ENCODE measurements at regions not wholly inside any gene's neighbourhood (a gene's known extent, or its start where the extent isn't known, plus 50 kb on each side); places are given as distances from the start of the nearest gene placed in this dataset.

GRCh38 chr20:4413314-4414049 is 164.4 kb upstream of the ADRA1D start:
- WGBS, 2 experiments (ENCODE audit: extremely low coverage in 1 of 2, insufficient coverage in 1 of 2, insufficient read length in 1 of 2, insufficient replicate concordance in 2 of 2, low coverage in 1 of 2, low lambda C conversion rate in 2 of 2, missing lambda C conversion rate in 1 of 2), result 85% methylated on average over 8 of the region's 8 CpGs; no CpG with 5 or more reads in 1 of the 2 experiments
- FAIRE-seq (no peak), DNase-seq (ENCODE audit: low read depth in 1 of 2, low spot score in 2 of 2) (no peak)
- no peak overlapping the region for H4K5ac ChIP-seq (ENCODE audit: insufficient read length, low read depth, low read length)
- H2AK5ac ChIP-seq (ENCODE audit: low read depth, low read length), result no peak overlapping the region
- no peak overlapping the region for H3K4me2 ChIP-seq (ENCODE audit: insufficient read depth in 1 of 2, low read depth in 2 of 2, low read length in 2 of 2)
- no peak overlapping the region for H3K14ac ChIP-seq (ENCODE audit: insufficient read length)
- no peak overlapping the region for H2BK12ac ChIP-seq (ENCODE audit: low read depth, low read length)
- no peaks in the 10 kb centered on the region for H3K27me3 ChIP-seq (replicated peaks in 1 of 4; ENCODE audit: control insufficient read depth in 3 of 4, extremely low read depth in 1 of 4, insufficient read depth in 3 of 4, low read length in 3 of 4)
- no peak overlapping the region for H2BK15ac ChIP-seq (ENCODE audit: low read length)
- H3K56ac ChIP-seq (replicated peaks; ENCODE audit: insufficient read length, low read depth, low read length), result no peak overlapping the region
- no peak overlapping the region for H3K23ac ChIP-seq (ENCODE audit: insufficient read length)
- ChIA-PET POLR2A (ENCODE audit: partially characterized antibody) (no interaction called here), CTCF (ENCODE audit: partially characterized antibody) (interaction anchor here (0.6 to 1.8 kb wide), 5 partner anchors 8 to 198 kb away, joined by 3 to 4 read pairs (median 3); no protein-coding TSS in a partner anchor)
- H3K4me1 ChIP-seq (replicated peaks in 1 of 4; ENCODE audit: control insufficient read depth in 3 of 4, insufficient read depth in 4 of 4, low read length in 3 of 4), result no peaks in the 10 kb centered on the region
- no peaks in the 10 kb centered on the region for H4K20me1 ChIP-seq (replicated peaks in 1 of 2; ENCODE audit: control insufficient read depth in 1 of 2, insufficient read depth in 2 of 2, low read length in 2 of 2)
- no peak overlapping the region for H3K27ac ChIP-seq (ENCODE audit: low read depth, low read length)
- no peak overlapping the region for H2AFZ ChIP-seq (ENCODE audit: low read length)
- no peak for TF ChIP-seq FOSL1 (IDR thresholded peaks at IDR 0.05; ENCODE audit: insufficient read depth, low read depth, low read length)
- TF ChIP-seq TAF7 (optimal IDR thresholded peaks at IDR 0.05; ENCODE audit: borderline replicate concordance, low read depth, low read length), result no peak
- no peak for TF ChIP-seq SRF (IDR thresholded peaks at IDR 0.05; ENCODE audit: low read depth, low read length)
- TF ChIP-seq NANOG (IDR thresholded peaks at IDR 0.05; ENCODE audit: insufficient read depth, low read depth, low read length, poor library complexity, severe bottlenecking), result no peak
- TF ChIP-seq POLR2A (IDR thresholded peaks at IDR 0.05; ENCODE audit: control extremely low read depth in 1 of 2, low read depth in 2 of 2, low read length in 2 of 2), result no peak
- no peak for TF ChIP-seq JUN (IDR thresholded peaks at IDR 0.05; ENCODE audit: low read depth, low read length)
- no peak overlapping the region for H4K91ac ChIP-seq (replicated peaks; ENCODE audit: insufficient read length, low read length)
- H2BK5ac ChIP-seq (ENCODE audit: low read depth, low read length), result no peak overlapping the region
- H3K18ac ChIP-seq (ENCODE audit: extremely low read depth, low read length), result no peak overlapping the region
- no peak overlapping the region for H3K9ac ChIP-seq (replicated peaks in 1 of 4; ENCODE audit: extremely low read depth in 1 of 4, low read depth in 3 of 4, low read length in 3 of 4)
- H3K4ac ChIP-seq (replicated peaks; ENCODE audit: insufficient read length, low read depth, low read length), result no peak overlapping the region
- no peak overlapping the region for H2BK120ac ChIP-seq (replicated peaks; ENCODE audit: low read depth, low read length)
- H3K4me3 ChIP-seq (ENCODE audit: extremely low read depth in 1 of 4, insufficient read depth in 2 of 4, low read depth in 3 of 4, low read length in 4 of 4), result no peak overlapping the region
- no peaks in the 10 kb centered on the region; the same call in 1 of the 2 replicates for H3K23me2 ChIP-seq (ENCODE audit: low read depth, low read length)
- no peaks in the 10 kb centered on the region for H3K9me3 ChIP-seq (ENCODE audit: insufficient read depth in 2 of 2, low read depth in 1 of 2, low read length in 1 of 2)
- no peaks in the 10 kb centered on the region for H3K79me2 ChIP-seq (ENCODE audit: control insufficient read depth in 1 of 2, insufficient read depth in 2 of 2, low read length in 2 of 2)
- no peak overlapping the region for H2BK20ac ChIP-seq (ENCODE audit: low read length)
- no peaks in the 10 kb centered on the region for H3K79me1 ChIP-seq (ENCODE audit: low read depth, low read length)
- no peak overlapping the region for H4K8ac ChIP-seq (ENCODE audit: extremely low read depth, insufficient read depth, low read length)
- no peaks in the 10 kb centered on the region for H3K36me3 ChIP-seq (ENCODE audit: control insufficient read depth in 2 of 4, insufficient read depth in 4 of 4, low read length in 3 of 4)

Data from H1 (cell line).